ENCODE measurements at regions not wholly inside any gene's neighbourhood (a gene's known extent, or its start where the extent isn't known, plus 50 kb on each side); places are given as distances from the start of the nearest gene placed in this dataset.

DNA sequence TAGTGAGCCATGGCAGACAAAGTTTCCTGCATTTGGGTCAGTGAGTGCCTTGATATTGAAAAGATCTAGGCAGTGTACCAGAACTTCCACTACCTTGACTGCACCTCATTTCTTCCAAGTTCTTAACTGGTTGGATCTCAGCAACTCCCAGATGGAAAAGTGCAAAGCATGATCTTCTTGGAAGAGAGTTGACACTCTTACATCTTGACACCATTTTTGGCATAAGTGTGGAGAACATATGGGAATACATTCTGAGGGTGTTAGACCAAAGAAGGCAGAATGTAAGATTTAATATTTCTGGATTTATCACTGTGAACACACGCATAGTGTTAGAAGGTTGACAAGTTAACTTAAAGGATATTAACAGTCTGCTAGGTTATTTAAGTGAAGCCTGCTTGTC is 555.1 kb upstream of the CTNND2 start:
- ChIA-PET POLR2A (no interaction called here), CTCF (no interaction called here)
- TF ChIP-seq GTF2I (CRISPR knock-in tag; conservative IDR thresholded peaks at IDR 0.05) (no peak), GABPB1 (CRISPR knock-in tag; IDR thresholded peaks at IDR 0.05) (no peak)
- TF ChIP-seq, protein P1, sequence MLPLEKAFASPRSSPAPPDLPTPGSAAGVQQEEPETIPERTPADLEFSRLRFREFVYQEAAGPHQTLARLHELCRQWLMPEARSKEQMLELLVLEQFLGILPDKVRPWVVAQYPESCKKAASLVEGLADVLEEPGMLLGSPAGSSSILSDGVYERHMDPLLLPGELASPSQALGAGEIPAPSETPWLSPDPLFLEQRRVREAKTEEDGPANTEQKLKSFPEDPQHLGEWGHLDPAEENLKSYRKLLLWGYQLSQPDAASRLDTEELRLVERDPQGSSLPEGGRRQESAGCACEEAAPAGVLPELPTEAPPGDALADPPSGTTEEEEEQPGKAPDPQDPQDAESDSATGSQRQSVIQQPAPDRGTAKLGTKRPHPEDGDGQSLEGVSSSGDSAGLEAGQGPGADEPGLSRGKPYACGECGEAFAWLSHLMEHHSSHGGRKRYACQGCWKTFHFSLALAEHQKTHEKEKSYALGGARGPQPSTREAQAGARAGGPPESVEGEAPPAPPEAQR (CRISPR knock-in tag; IDR thresholded peaks at IDR 0.05): no peak
- TF ChIP-seq, protein P2, sequence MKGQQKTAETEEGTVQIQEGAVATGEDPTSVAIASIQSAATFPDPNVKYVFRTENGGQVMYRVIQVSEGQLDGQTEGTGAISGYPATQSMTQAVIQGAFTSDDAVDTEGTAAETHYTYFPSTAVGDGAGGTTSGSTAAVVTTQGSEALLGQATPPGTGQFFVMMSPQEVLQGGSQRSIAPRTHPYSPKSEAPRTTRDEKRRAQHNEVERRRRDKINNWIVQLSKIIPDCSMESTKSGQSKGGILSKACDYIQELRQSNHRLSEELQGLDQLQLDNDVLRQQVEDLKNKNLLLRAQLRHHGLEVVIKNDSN (CRISPR knock-in tag; IDR thresholded peaks at IDR 0.05): no peak
- Mint-ChIP-seq H3K9me3 (peaks cover 56% of the 10 kb centered on the region), H3K27ac (no peak overlapping the region), H3K4me3 (no peak overlapping the region), H3K36me3 (peaks cover 44% of the 10 kb centered on the region), H3K4me1 (peaks cover 4% of the 10 kb centered on the region), H3K27me3 (ENCODE audit: low read depth) (no peaks in the 10 kb centered on the region)
- DNase-seq (ENCODE audit: low spot score) (no peak), ATAC-seq (no peak)

DNA sequence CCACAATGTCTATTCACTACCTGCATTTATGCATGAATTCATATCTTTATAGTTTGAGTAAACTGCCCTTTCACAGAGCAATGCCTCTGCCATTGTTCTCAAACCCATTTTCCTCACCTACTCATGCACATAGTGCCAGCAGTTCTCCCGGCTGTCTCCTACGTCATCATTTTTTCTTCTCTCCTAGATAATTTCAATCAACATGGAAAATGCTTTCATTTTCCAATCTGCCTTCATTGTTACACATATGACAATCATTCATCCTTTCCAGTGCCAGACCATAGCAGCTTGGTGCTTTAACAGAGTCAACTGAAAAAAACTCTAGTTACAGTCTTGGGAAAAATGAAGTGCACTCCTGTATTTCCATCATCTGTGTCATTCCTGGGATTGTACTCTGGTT is 514.8 kb upstream of the CTNND2 start:
- peaks cover 23% of the 10 kb centered on the region for H3K9me3 Mint-ChIP-seq
- H3K4me3 Mint-ChIP-seq: no peak overlapping the region
- H3K36me3 Mint-ChIP-seq: peaks cover 22% of the 10 kb centered on the region
- DNase-seq (ENCODE audit: low spot score) (no peak), ATAC-seq (no peak)
- H3K4me1 Mint-ChIP-seq: peaks cover 11% of the 10 kb centered on the region
- POLR2A ChIA-PET: no interaction called here
- TF ChIP-seq FOXK1 (CRISPR knock-in tag; IDR thresholded peaks at IDR 0.05): no peak
- H3K27ac Mint-ChIP-seq: no peak overlapping the region
- H3K27me3 Mint-ChIP-seq (ENCODE audit: low read depth): no peaks in the 10 kb centered on the region
- CTCF ChIA-PET: no interaction called here

DNA sequence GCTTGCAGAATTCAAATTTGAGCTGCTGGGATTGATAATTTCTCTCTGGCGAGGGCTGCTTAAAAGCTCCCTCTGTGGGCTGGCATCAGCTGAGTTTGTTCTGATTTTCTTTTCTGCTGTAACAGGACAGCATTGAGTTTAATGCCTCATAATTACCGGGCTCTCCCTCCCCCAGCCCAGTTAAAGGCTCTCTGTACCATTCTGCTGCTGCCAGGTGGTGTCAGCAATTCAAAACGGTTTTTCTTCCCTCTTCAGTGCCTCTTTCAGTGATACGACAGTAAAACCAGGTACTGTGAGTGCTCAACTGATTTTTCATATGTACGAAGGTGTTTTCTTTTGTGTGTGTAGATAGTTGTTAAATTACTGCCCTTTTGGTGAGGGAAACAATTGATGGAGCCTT is 509.3 kb upstream of the CTNND2 start:
- Mint-ChIP-seq H3K36me3 (no peaks in the 10 kb centered on the region), H3K9me3 (peaks cover 5% of the 10 kb centered on the region), H3K4me1 (peaks cover 27% of the 10 kb centered on the region), H3K27ac (0 out of 2 replicates have a peak overlapping the region, but pooled peaks have one; percentile 21), H3K27me3 (ENCODE audit: low read depth) (no peaks in the 10 kb centered on the region), H3K4me3 (no peak overlapping the region)
- ATAC-seq (peak; percentile 78), DNase-seq (ENCODE audit: low spot score) (no peak)
- POLR2A ChIA-PET: no interaction called here
- CTCF ChIA-PET: no interaction called here
- no peak for TF ChIP-seq TP53 (CRISPR knock-in tag; IDR thresholded peaks at IDR 0.05)
- TF ChIP-seq, protein P3, sequence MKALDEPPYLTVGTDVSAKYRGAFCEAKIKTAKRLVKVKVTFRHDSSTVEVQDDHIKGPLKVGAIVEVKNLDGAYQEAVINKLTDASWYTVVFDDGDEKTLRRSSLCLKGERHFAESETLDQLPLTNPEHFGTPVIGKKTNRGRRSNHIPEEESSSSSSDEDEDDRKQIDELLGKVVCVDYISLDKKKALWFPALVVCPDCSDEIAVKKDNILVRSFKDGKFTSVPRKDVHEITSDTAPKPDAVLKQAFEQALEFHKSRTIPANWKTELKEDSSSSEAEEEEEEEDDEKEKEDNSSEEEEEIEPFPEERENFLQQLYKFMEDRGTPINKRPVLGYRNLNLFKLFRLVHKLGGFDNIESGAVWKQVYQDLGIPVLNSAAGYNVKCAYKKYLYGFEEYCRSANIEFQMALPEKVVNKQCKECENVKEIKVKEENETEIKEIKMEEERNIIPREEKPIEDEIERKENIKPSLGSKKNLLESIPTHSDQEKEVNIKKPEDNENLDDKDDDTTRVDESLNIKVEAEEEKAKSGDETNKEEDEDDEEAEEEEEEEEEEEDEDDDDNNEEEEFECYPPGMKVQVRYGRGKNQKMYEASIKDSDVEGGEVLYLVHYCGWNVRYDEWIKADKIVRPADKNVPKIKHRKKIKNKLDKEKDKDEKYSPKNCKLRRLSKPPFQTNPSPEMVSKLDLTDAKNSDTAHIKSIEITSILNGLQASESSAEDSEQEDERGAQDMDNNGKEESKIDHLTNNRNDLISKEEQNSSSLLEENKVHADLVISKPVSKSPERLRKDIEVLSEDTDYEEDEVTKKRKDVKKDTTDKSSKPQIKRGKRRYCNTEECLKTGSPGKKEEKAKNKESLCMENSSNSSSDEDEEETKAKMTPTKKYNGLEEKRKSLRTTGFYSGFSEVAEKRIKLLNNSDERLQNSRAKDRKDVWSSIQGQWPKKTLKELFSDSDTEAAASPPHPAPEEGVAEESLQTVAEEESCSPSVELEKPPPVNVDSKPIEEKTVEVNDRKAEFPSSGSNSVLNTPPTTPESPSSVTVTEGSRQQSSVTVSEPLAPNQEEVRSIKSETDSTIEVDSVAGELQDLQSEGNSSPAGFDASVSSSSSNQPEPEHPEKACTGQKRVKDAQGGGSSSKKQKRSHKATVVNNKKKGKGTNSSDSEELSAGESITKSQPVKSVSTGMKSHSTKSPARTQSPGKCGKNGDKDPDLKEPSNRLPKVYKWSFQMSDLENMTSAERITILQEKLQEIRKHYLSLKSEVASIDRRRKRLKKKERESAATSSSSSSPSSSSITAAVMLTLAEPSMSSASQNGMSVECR (CRISPR knock-in tag; IDR thresholded peaks at IDR 0.05; ENCODE audit: borderline replicate concordance): no peak
- TF ChIP-seq, protein P4, sequence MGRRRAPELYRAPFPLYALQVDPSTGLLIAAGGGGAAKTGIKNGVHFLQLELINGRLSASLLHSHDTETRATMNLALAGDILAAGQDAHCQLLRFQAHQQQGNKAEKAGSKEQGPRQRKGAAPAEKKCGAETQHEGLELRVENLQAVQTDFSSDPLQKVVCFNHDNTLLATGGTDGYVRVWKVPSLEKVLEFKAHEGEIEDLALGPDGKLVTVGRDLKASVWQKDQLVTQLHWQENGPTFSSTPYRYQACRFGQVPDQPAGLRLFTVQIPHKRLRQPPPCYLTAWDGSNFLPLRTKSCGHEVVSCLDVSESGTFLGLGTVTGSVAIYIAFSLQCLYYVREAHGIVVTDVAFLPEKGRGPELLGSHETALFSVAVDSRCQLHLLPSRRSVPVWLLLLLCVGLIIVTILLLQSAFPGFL (CRISPR knock-in tag; IDR thresholded peaks at IDR 0.05; ENCODE audit: borderline replicate concordance): no peak
- TF ChIP-seq, protein P1 (CRISPR knock-in tag; IDR thresholded peaks at IDR 0.05): no peak
- TF ChIP-seq PRRX2 (CRISPR knock-in tag; IDR thresholded peaks at IDR 0.05): no peak
- TF ChIP-seq, protein P5, sequence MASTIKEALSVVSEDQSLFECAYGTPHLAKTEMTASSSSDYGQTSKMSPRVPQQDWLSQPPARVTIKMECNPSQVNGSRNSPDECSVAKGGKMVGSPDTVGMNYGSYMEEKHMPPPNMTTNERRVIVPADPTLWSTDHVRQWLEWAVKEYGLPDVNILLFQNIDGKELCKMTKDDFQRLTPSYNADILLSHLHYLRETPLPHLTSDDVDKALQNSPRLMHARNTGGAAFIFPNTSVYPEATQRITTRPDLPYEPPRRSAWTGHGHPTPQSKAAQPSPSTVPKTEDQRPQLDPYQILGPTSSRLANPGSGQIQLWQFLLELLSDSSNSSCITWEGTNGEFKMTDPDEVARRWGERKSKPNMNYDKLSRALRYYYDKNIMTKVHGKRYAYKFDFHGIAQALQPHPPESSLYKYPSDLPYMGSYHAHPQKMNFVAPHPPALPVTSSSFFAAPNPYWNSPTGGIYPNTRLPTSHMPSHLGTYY (CRISPR knock-in tag; IDR thresholded peaks at IDR 0.05): no peak

Measured in WTC11 (cell line).